BJ (cell line): ENCODE measurements at regions not wholly inside any gene's neighbourhood (a gene's known extent, or its start where the extent isn't known, plus 50 kb on each side); places are given as distances from the start of the nearest gene placed in this dataset.

ENCODE experiments used
- CTCF ChIA-PET: fragments of 350-600 bp; formaldehyde crosslinking; extraction: SDS; loops from one replicate; lab custom pipeline; 2021; ENCODE audit warnings: antibody characterized with exemption, inconsistent platforms; lab: Yijun Ruan, JAX
- POLR2A ChIA-PET: fragments of 300-600 bp; sonication (Branson Sonifier 250); formaldehyde crosslinking; extraction: SDS; loops from one replicate; lab custom pipeline; 2021; ENCODE audit warnings: antibody characterized with exemption; lab: Charles Lee
- DNase-seq: peaks from one replicate; pipeline ENCODE4 v3.0.0-alpha.2; 2011; ENCODE audit warnings: low read depth
- H3K27me3 ChIP-seq: 2 replicates; pipeline ENCODE4 v1.6.0; 2011; ENCODE audit warnings: low read length; ENCODE audit not compliant: control insufficient read depth, insufficient read depth
- H3K36me3 ChIP-seq: 2 replicates; pipeline ENCODE4 v1.5.1; 2011; ENCODE audit warnings: low read length; ENCODE audit not compliant: control insufficient read depth, insufficient read depth
- H3K4me3 ChIP-seq: 2 replicates; pipeline ENCODE4 v1.5.1; 2011; ENCODE audit warnings: low read depth, mild to moderate bottlenecking, control low read depth, low read length
- CTCF ChIP-seq: IDR thresholded peaks from 2 replicates; pipeline ENCODE4 v1.5.1; 2011; ENCODE audit warnings: low read depth, mild to moderate bottlenecking, control low read depth, inconsistent platforms, low read length, moderate library complexity; ENCODE audit not compliant: insufficient read depth

DNA sequence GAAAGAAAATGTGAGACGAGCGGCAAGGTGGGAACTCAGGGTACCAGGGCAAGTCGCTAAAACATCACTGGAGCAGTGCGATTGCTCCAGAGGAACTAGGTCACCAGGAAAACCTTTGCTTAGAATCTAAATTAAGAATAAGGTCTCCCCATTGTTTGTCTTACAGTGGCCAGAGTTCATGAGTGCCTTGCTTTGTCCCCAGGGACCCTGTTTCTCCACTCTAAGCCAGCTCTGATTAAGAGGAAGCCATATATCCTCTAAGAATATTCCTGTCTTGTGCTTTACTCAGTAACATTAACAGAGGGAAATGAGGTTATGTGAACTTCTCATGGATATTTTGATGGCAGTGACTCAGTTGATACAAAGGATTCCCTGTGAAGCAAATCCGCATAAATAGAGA, 305.8 kb downstream of the CD83 start:
- H3K4me3 ChIP-seq, result no peak overlapping the region
- H3K27me3 ChIP-seq, result no peaks in the 10 kb centered on the region
- ChIA-PET POLR2A (no interaction called here), CTCF (no interaction called here)
- TF ChIP-seq CTCF, result no peak
- H3K36me3 ChIP-seq, result no peaks in the 10 kb centered on the region
- no peak for DNase-seq

DNA sequence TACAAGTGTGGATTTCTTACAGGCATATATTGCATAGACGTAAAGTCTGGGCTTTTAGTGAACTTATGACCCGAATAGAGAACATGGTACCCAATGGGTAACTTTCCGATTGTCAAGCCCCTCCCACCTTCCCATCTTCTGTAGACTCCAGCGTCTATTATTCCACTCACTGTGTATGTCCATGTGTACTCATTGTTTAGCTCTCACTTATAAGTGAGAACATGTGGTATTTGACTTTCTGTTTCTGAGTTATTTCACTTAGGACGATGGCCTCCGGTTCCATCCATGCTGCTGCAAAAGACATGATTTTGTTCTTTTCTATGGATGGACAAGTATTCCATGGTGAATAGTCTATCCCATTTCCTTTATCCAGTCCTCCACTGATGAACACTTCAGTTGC, 306.4 kb downstream of the CD83 start:
- H3K27me3 ChIP-seq, result no peaks in the 10 kb centered on the region
- ChIA-PET POLR2A (no interaction called here), CTCF (no interaction called here)
- H3K36me3 ChIP-seq, result no peaks in the 10 kb centered on the region
- no peak for DNase-seq
- no peak overlapping the region for H3K4me3 ChIP-seq
- no peak for TF ChIP-seq CTCF

- Histone ChIP-seq H3K27me3 (no peaks in the 10 kb centered on the region), H3K36me3 (no peaks in the 10 kb centered on the region), H3K4me3 (no peak overlapping the region)
- no peak for TF ChIP-seq CTCF
- no peak for DNase-seq
- CTCF ChIA-PET, result interaction anchor here (0.6 kb wide), 1 partner anchor 102 kb away, joined by 4 read pairs; no protein-coding TSS in a partner anchor
- POLR2A ChIA-PET, result no interaction called here
Measured at GRCh38 chr6:14425805-14426204, 308.2 kb downstream of the CD83 start.

DNA sequence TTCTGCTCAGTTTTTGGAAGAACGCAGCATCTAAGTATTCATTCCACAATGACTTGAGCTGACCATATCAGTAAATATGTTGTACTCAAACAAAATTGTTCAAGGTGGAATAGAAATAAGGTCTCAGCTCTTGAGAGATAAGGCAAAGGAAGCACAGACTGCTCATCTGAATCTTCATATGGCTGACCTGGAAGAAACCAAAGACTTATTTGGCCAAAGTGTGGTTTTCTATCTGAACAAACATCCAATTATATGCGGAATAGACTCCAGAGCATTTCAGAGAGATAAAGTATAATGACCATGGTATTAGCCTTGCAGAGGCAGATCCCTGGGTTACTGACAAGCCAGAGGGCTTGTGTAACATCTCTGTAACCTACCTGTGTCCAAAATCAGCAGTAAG, 308.7 kb downstream of the CD83 start:
- no peaks in the 10 kb centered on the region for H3K36me3 ChIP-seq
- ChIA-PET CTCF (interaction anchor here (0.6 kb wide), 1 partner anchor 103 kb away, joined by 4 read pairs; no protein-coding TSS in a partner anchor), POLR2A (no interaction called here)
- no peak overlapping the region for H3K4me3 ChIP-seq
- no peaks in the 10 kb centered on the region for H3K27me3 ChIP-seq
- no peak for DNase-seq
- TF ChIP-seq CTCF, result no peak

DNA sequence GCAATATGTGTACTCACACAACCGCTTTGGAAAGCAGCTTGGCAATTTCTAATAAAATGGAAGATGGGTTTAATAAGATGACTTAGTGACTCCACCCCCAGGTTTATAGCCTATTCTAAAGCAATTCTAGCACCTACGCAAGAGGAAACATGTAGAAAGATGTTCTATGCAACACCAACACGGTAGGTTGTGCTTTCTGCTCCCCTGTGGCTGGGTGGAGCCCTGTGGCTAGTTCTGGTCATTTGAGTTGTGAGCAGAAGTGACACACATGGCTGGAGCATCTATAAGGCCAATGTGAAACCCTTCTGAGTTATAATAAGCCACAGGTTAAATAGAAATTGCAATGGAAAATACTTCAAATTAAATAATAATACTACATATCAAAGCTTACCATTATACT, 310.7 kb downstream of the CD83 start:
- no peaks in the 10 kb centered on the region for H3K36me3 ChIP-seq
- H3K4me3 ChIP-seq, result no peak overlapping the region
- POLR2A ChIA-PET, result interaction anchor here (0.6 kb wide), 1 partner anchor 22 kb away, joined by 3 read pairs; no protein-coding TSS in a partner anchor
- DNase-seq, result no peak
- 0 out of 2 replicates have a peak, but pooled peaks cover 2% of the 10 kb centered on the region for H3K27me3 ChIP-seq
- no peak for TF ChIP-seq CTCF
- CTCF ChIA-PET, result no interaction called here
